Testis (tissue), 2 donors: ENCODE measurements at regions not wholly inside any gene's neighbourhood (a gene's known extent, or its start where the extent isn't known, plus 50 kb on each side); places are given as distances from the start of the nearest gene placed in this dataset.

ENCODE experiments used
- DNase-seq: peaks from one replicate; pipeline ENCODE4 v3.0.0-alpha.2; 2019
- H3K27ac ChIP-seq, 2 donors: fragments of 200-600 bp; sonication (generic); one replicate each; pipeline ENCODE4 v1.5.1; 2019
- H3K27me3 ChIP-seq: fragments of 200-600 bp; sonication (generic); one replicate; pipeline ENCODE4 v1.5.1; 2019
- H3K36me3 ChIP-seq: fragments of 200-600 bp; sonication (generic); one replicate; pipeline ENCODE4 v1.5.1; 2017; ENCODE audit warnings: low read depth; ENCODE audit errors: missing control alignments
- H3K4me1 ChIP-seq: fragments of 200-600 bp; sonication (generic); one replicate; pipeline ENCODE4 v1.5.1; 2019
- H3K4me3 ChIP-seq, 2 donors: fragments of 200-600 bp; sonication (generic); one replicate each; pipeline ENCODE4 v1.5.1; 2017 to 2019
- H3K9me3 ChIP-seq: fragments of 200-600 bp; sonication (generic); one replicate; pipeline ENCODE4 v1.5.1; 2017
- POLR2A ChIP-seq: fragments of 450-650 bp; IDR thresholded peaks from one replicate; pipeline ENCODE4 v1.6.1; 2017; ENCODE audit warnings: antibody characterized with exemption, mild to moderate bottlenecking, moderate library complexity
- WGBS, 2 donors: methylation state at CpG; one replicate each; pipeline ENCODE4 v1.1.5; 2018; 5-methylcytosine and 5-hydroxymethylcytosine counted together
- intact Hi-C: fragments of 100-400 bp; cut with DNase I; formaldehyde crosslinking; loops from one replicate; pipeline ENCODE4 v1.15.1; 2023; ENCODE audit warnings: low total_unique reads
- TF ChIP-seq, protein P1 (sequence below), 3 experiments: fragments of 450-650 bp in 2 of 3; fragments of 200-600 bp in 1 of 3; sonication (generic) in 1 of 3; IDR thresholded peaks; one replicate each; pipeline ENCODE4 v1.5.1; 2016 to 2019; ENCODE audit warnings: antibody characterized with exemption in 3 of 3, mild to moderate bottlenecking in 2 of 3, moderate library complexity in 1 of 3

GRCh38 chr6:121573481-121573880 lies 138.0 kb downstream of the GJA1 start:
- Histone ChIP-seq H3K4me3 (no peak overlapping the region), H3K27ac (peak overlapping the region; percentile 39 to 59), H3K4me1 (peaks cover 7% of the 10 kb centered on the region), H3K9me3 (no peaks in the 10 kb centered on the region), H3K36me3 (no peaks in the 10 kb centered on the region), H3K27me3 (no peaks in the 10 kb centered on the region)
- no peak for DNase-seq
- intact Hi-C loops = no loop called here
- TF ChIP-seq POLR2A = no peak
- TF ChIP-seq, protein P1, sequence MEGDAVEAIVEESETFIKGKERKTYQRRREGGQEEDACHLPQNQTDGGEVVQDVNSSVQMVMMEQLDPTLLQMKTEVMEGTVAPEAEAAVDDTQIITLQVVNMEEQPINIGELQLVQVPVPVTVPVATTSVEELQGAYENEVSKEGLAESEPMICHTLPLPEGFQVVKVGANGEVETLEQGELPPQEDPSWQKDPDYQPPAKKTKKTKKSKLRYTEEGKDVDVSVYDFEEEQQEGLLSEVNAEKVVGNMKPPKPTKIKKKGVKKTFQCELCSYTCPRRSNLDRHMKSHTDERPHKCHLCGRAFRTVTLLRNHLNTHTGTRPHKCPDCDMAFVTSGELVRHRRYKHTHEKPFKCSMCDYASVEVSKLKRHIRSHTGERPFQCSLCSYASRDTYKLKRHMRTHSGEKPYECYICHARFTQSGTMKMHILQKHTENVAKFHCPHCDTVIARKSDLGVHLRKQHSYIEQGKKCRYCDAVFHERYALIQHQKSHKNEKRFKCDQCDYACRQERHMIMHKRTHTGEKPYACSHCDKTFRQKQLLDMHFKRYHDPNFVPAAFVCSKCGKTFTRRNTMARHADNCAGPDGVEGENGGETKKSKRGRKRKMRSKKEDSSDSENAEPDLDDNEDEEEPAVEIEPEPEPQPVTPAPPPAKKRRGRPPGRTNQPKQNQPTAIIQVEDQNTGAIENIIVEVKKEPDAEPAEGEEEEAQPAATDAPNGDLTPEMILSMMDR (IDR thresholded peaks at IDR 0.05) = no peak

GRCh38 chr6:121578216-121578615 lies 142.8 kb downstream of the GJA1 start:
- no peak for DNase-seq
- Histone ChIP-seq H3K27me3 (no peaks in the 10 kb centered on the region), H3K36me3 (no peaks in the 10 kb centered on the region), H3K27ac (no peak overlapping the region), H3K4me1 (peaks cover 7% of the 10 kb centered on the region), H3K4me3 (no peak overlapping the region), H3K9me3 (no peaks in the 10 kb centered on the region)
- intact Hi-C loops = no loop called here
- TF ChIP-seq, protein P1 (IDR thresholded peaks at IDR 0.05) = no peak
- no peak for TF ChIP-seq POLR2A

DNA sequence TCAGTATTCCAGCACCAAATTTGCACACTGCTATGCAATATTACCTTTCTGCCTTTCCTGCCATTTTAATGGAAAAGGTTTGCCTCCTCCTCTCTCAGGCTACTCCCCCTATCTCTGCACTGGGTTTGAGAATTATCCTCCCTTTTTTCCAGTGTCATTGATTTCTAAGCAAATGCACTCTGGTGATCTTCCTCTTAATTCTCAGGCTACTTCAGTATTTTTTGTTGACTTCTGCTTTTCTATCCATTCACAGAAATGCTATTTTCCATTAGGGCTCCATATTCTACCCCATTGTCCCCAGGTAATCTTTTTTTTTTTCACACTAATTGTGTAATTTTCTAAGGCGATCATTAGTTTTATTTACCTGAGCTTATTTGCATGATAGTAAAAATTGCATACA lies 144.0 kb downstream of the GJA1 start:
- TF ChIP-seq POLR2A = no peak
- TF ChIP-seq, protein P1 (IDR thresholded peaks at IDR 0.05) = no peak
- no peaks in the 10 kb centered on the region for H3K9me3 ChIP-seq
- no peaks in the 10 kb centered on the region for H3K36me3 ChIP-seq
- no peaks in the 10 kb centered on the region for H3K27me3 ChIP-seq
- 89 to 95% methylated on average over 1 of the region's 1 CpG for WGBS, 2 donors
- no peak for DNase-seq
- peaks cover under 1% of the 10 kb centered on the region for H3K4me1 ChIP-seq
- no peak overlapping the region for H3K4me3 ChIP-seq
- intact Hi-C loops = no loop called here
- no peak overlapping the region for H3K27ac ChIP-seq

GRCh38 chr6:121581327-121581726 lies 145.9 kb downstream of the GJA1 start:
- intact Hi-C loops = no loop called here
- no peaks in the 10 kb centered on the region for H3K9me3 ChIP-seq
- H3K27ac ChIP-seq = no peak overlapping the region
- no peak overlapping the region for H3K4me3 ChIP-seq
- H3K4me1 ChIP-seq = peaks cover 5% of the 10 kb centered on the region
- no peaks in the 10 kb centered on the region for H3K27me3 ChIP-seq
- DNase-seq = no peak
- WGBS, 2 donors = 55 to 60% methylated on average over 2 of the region's 2 CpGs
- no peaks in the 10 kb centered on the region for H3K36me3 ChIP-seq
- TF ChIP-seq POLR2A = no peak
- TF ChIP-seq, protein P1 (IDR thresholded peaks at IDR 0.05) = no peak

DNA sequence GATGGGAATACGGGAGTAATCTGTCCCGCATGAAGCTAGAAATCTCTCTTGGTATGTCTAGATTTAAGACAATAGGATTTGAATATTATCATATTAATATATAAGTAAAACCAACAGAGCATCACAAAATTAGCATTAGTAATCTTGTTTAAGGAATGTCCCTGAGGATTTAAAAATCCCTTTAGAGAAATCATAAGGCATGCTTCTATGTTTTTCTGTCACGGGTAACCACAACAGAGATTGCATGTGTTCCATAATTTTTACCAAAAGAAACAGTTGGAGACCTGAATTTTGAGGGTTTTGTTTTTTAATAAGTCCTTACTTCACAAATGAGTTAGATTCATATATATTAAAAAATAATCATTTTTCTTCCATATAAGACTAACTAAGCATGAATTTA lies 146.8 kb downstream of the GJA1 start:
- intact Hi-C loops = no loop called here
- Histone ChIP-seq H3K36me3 (no peaks in the 10 kb centered on the region), H3K27ac (no peak overlapping the region), H3K27me3 (no peaks in the 10 kb centered on the region), H3K4me3 (no peak overlapping the region), H3K4me1 (peaks cover 5% of the 10 kb centered on the region), H3K9me3 (no peaks in the 10 kb centered on the region)
- no peak for TF ChIP-seq POLR2A
- TF ChIP-seq, protein P1 (IDR thresholded peaks at IDR 0.05) = no peak
- WGBS, 2 donors = 93% methylated on average over 3 of the region's 3 CpGs
- DNase-seq = no peak
